KOPT-K1 (cell line): ENCODE measurements at regions not wholly inside any gene's neighbourhood (a gene's known extent, or its start where the extent isn't known, plus 50 kb on each side); places are given as distances from the start of the nearest gene placed in this dataset.
"Not testable (repeated sequence)": the region's sequence is repeated elsewhere in the genome, so short reads cannot be mapped to it uniquely, and the experiment has no call there.

ENCODE experiments used
- H3K27ac ChIP-seq: fragments of 200-600 bp; sonication (generic); 2 replicates; pipeline ENCODE4 v1.5.1; 2016; ENCODE audit warnings: antibody characterized with exemption, mild to moderate bottlenecking, low read depth, low read length; ENCODE audit not compliant: poor library complexity, severe bottlenecking
- H3K36me3 ChIP-seq: fragments of 200-600 bp; sonication (generic); 2 replicates; pipeline ENCODE4 v1.5.1; 2017; ENCODE audit warnings: antibody characterized with exemption, mild to moderate bottlenecking, low read length, moderate library complexity; ENCODE audit not compliant: insufficient read depth
- H3K9me3 ChIP-seq: fragments of 200-600 bp; sonication (generic); 2 replicates; pipeline ENCODE4 v1.5.1; 2017; ENCODE audit warnings: antibody characterized with exemption, low read length, mild to moderate bottlenecking; ENCODE audit not compliant: insufficient read depth, poor library complexity, severe bottlenecking

GRCh38 chr9:105000529-105000928 lies 72.6 kb upstream of the ABCA1 start:
- not testable (repeated sequence) for H3K27ac ChIP-seq, H3K36me3 ChIP-seq, H3K9me3 ChIP-seq

GRCh38 chr9:105004466-105005090 lies 76.6 kb upstream of the ABCA1 start:
- no peak overlapping the region for H3K27ac ChIP-seq
- no peaks in the 10 kb centered on the region for H3K9me3 ChIP-seq
- no peaks in the 10 kb centered on the region for H3K36me3 ChIP-seq

GRCh38 chr9:105005186-105005585 lies 77.2 kb upstream of the ABCA1 start:
- Histone ChIP-seq H3K9me3 (no peaks in the 10 kb centered on the region), H3K27ac (no peak overlapping the region), H3K36me3 (no peaks in the 10 kb centered on the region)

- Histone ChIP-seq H3K36me3 (no peaks in the 10 kb centered on the region), H3K9me3 (no peaks in the 10 kb centered on the region), H3K27ac (no peak overlapping the region)
These were observed 78.6 kb upstream of the ABCA1 start for GRCh38 chr9:105006514-105006913.

- Histone ChIP-seq H3K27ac (no peak overlapping the region), H3K36me3 (no peaks in the 10 kb centered on the region), H3K9me3 (no peaks in the 10 kb centered on the region)
These were observed 79.2 kb upstream of the ABCA1 start for GRCh38 chr9:105007143-105007542.

- not testable (repeated sequence) for H3K27ac ChIP-seq, H3K36me3 ChIP-seq, H3K9me3 ChIP-seq
These were observed 82.1 kb upstream of the ABCA1 start for GRCh38 chr9:105010089-105010488.

- no peak overlapping the region for H3K27ac ChIP-seq
- H3K9me3 ChIP-seq: no peaks in the 10 kb centered on the region
- H3K36me3 ChIP-seq: no peaks in the 10 kb centered on the region
These were observed 94.0 kb upstream of the ABCA1 start for GRCh38 chr9:105021917-105022316.

- not testable (repeated sequence) for H3K27ac ChIP-seq, H3K9me3 ChIP-seq, H3K36me3 ChIP-seq
These were observed 94.6 kb upstream of the ABCA1 start for GRCh38 chr9:105022545-105022944.

- Histone ChIP-seq H3K36me3 (no peaks in the 10 kb centered on the region), H3K27ac (no peak overlapping the region), H3K9me3 (no peaks in the 10 kb centered on the region)
These were observed 95.8 kb upstream of the ABCA1 start for GRCh38 chr9:105023788-105024187.

- Histone ChIP-seq H3K36me3 (no peaks in the 10 kb centered on the region), H3K27ac (no peak overlapping the region), H3K9me3 (no peaks in the 10 kb centered on the region)
These were observed 96.6 kb upstream of the ABCA1 start for GRCh38 chr9:105024529-105024928.

GRCh38 chr9:105026451-105026850 lies 98.5 kb upstream of the ABCA1 start:
- Histone ChIP-seq H3K36me3 (no peaks in the 10 kb centered on the region), H3K27ac (no peak overlapping the region)

GRCh38 chr9:105027084-105027483 lies 99.1 kb upstream of the ABCA1 start:
- no peaks in the 10 kb centered on the region for H3K9me3 ChIP-seq
- H3K27ac ChIP-seq: no peak overlapping the region
- no peaks in the 10 kb centered on the region for H3K36me3 ChIP-seq

More at GRCh38 chr9:105026451-105026850, 98.5 kb upstream of the ABCA1 start:
- no peaks in the 10 kb centered on the region for H3K9me3 ChIP-seq

- Histone ChIP-seq H3K9me3 (no peaks in the 10 kb centered on the region), H3K27ac (no peak overlapping the region), H3K36me3 (no peaks in the 10 kb centered on the region)
These were observed 102.3 kb upstream of the ABCA1 start for GRCh38 chr9:105030285-105030684.

GRCh38 chr9:105037139-105037538 lies 109.2 kb upstream of the ABCA1 start:
- Histone ChIP-seq H3K36me3 (no peaks in the 10 kb centered on the region), H3K9me3 (peaks cover 6% of the 10 kb centered on the region), H3K27ac (no peak overlapping the region)

GRCh38 chr9:105038051-105038450 lies 110.1 kb upstream of the ABCA1 start:
- H3K9me3 ChIP-seq: peaks cover 6% of the 10 kb centered on the region
- no peaks in the 10 kb centered on the region for H3K36me3 ChIP-seq
- no peak overlapping the region for H3K27ac ChIP-seq

- H3K27ac ChIP-seq: no peak overlapping the region
- peaks cover 6% of the 10 kb centered on the region for H3K9me3 ChIP-seq
- H3K36me3 ChIP-seq: no peaks in the 10 kb centered on the region
These were observed 111.3 kb upstream of the ABCA1 start for GRCh38 chr9:105039175-105039799.
